Colonic mucosa (tissue), 4 donors: ENCODE measurements at regions not wholly inside any gene's neighbourhood (a gene's known extent, or its start where the extent isn't known, plus 50 kb on each side); places are given as distances from the start of the nearest gene placed in this dataset.

Experiments used
- DNase-seq: peaks from one replicate; pipeline ENCODE4 v3.0.0-alpha.2; 2020
- H3K27ac ChIP-seq: fragments of 200-600 bp; one replicate; pipeline ENCODE4 v1.8.0; 2021
- H3K27me3 ChIP-seq: fragments of 200-600 bp; one replicate; pipeline ENCODE4 v1.8.0; 2021
- H3K36me3 ChIP-seq: fragments of 200-600 bp; one replicate; pipeline ENCODE4 v1.8.0; 2021
- H3K4me1 ChIP-seq: fragments of 200-600 bp; one replicate; pipeline ENCODE4 v1.8.0; 2021; ENCODE audit warnings: mild to moderate bottlenecking
- H3K4me3 ChIP-seq: fragments of 200-600 bp; one replicate; pipeline ENCODE4 v1.8.0; 2021
- H3K9ac ChIP-seq, 2 donors: one replicate each; pipeline ENCODE4 v1.7.0; 2013; ENCODE audit warnings: control low read depth in 2 of 2, low read depth in 2 of 2, low read length in 2 of 2
- H3K9me3 ChIP-seq: fragments of 200-600 bp; one replicate; pipeline ENCODE4 v1.8.0; 2021
- CTCF ChIP-seq: fragments of 200-600 bp; IDR thresholded peaks from one replicate; pipeline ENCODE4 v1.8.0; 2022; ENCODE audit warnings: antibody characterized with exemption, mild to moderate bottlenecking
- intact Hi-C: fragments of 100-400 bp; cut with DNase I; formaldehyde crosslinking; loops from one replicate; pipeline ENCODE4 v1.14.1; 2022
- donor health status: healthy.
- donor health status: DM: no; HTN: no; CAD: no.
- donor health status: DM: no; HTN: no; CAD: no.

GRCh38 chr1:218510153-218510772 lies 165.1 kb downstream of the TGFB2 start:
- Histone ChIP-seq H3K4me1 (no peaks in the 10 kb centered on the region), H3K4me3 (no peak overlapping the region), H3K27me3 (no peaks in the 10 kb centered on the region), H3K27ac (no peak overlapping the region), H3K9ac (no peak overlapping the region), H3K36me3 (no peaks in the 10 kb centered on the region), H3K9me3 (no peaks in the 10 kb centered on the region)
- intact Hi-C loops: no loop called here
- TF ChIP-seq CTCF: no peak
- DNase-seq: no peak

- no peak for DNase-seq
- Histone ChIP-seq H3K9me3 (no peaks in the 10 kb centered on the region), H3K27me3 (no peaks in the 10 kb centered on the region), H3K4me1 (no peaks in the 10 kb centered on the region), H3K4me3 (no peak overlapping the region), H3K9ac (no peak overlapping the region), H3K27ac (no peak overlapping the region), H3K36me3 (no peaks in the 10 kb centered on the region)
- no peak for TF ChIP-seq CTCF
- intact Hi-C loops: no loop called here
These were observed 168.2 kb downstream of the TGFB2 start for GRCh38 chr1:218513328-218513727.

- Histone ChIP-seq H3K9me3 (no peaks in the 10 kb centered on the region), H3K4me1 (no peaks in the 10 kb centered on the region), H3K36me3 (no peaks in the 10 kb centered on the region), H3K9ac (no peak overlapping the region), H3K4me3 (no peak overlapping the region), H3K27ac (no peak overlapping the region), H3K27me3 (no peaks in the 10 kb centered on the region)
- intact Hi-C loops: no loop called here
- TF ChIP-seq CTCF: no peak
- DNase-seq: no peak
These were observed 169.6 kb downstream of the TGFB2 start for GRCh38 chr1:218514689-218515088.

- no peaks in the 10 kb centered on the region for H3K4me1 ChIP-seq
- no peak overlapping the region for H3K9ac ChIP-seq
- DNase-seq: no peak
- no peaks in the 10 kb centered on the region for H3K36me3 ChIP-seq
- intact Hi-C loops: no loop called here
- H3K9me3 ChIP-seq: no peaks in the 10 kb centered on the region
- no peak overlapping the region for H3K27ac ChIP-seq
- no peak for TF ChIP-seq CTCF
- no peak overlapping the region for H3K4me3 ChIP-seq
- H3K27me3 ChIP-seq: no peaks in the 10 kb centered on the region
These were observed 171.4 kb downstream of the TGFB2 start for GRCh38 chr1:218516526-218516925.

- intact Hi-C loops: no loop called here
- no peak for TF ChIP-seq CTCF
These were observed 172.3 kb downstream of the TGFB2 start for GRCh38 chr1:218517459-218517858.

More at GRCh38 chr1:218517459-218517858, 172.3 kb downstream of the TGFB2 start:
- Histone ChIP-seq H3K27me3 (no peaks in the 10 kb centered on the region), H3K4me3 (no peak overlapping the region), H3K36me3 (no peaks in the 10 kb centered on the region), H3K9ac (no peak overlapping the region), H3K4me1 (no peaks in the 10 kb centered on the region), H3K27ac (no peak overlapping the region), H3K9me3 (no peaks in the 10 kb centered on the region)
- DNase-seq: no peak
